Stimulated activated CD4-positive, alpha-beta T cell treated with anti-CD3 and anti-CD28 coated beads, TNF-alpha, amount 100 ng/mL, for 24 hours (primary cell): ENCODE measurements at regions not wholly inside any gene's neighbourhood (a gene's known extent, or its start where the extent isn't known, plus 50 kb on each side); places are given as distances from the start of the nearest gene placed in this dataset.

ENCODE experiments used
- DNase-seq, 3 experiments: peaks; one replicate each; pipeline ENCODE4 v3.0.0-alpha.2; 2020; ENCODE audit warnings: low read depth in 3 of 3

GRCh38 chr12:59234391-59234790 lies 314.1 kb upstream of the LRIG3 start:
- DNase-seq, result no peak

GRCh38 chr12:59230334-59230733 lies 310.0 kb upstream of the LRIG3 start:
- no peak for DNase-seq

- no peak for DNase-seq
These were observed 298.8 kb upstream of the LRIG3 start for GRCh38 chr12:59219148-59219547.

- no peak for DNase-seq
These were observed 276.7 kb upstream of the LRIG3 start for GRCh38 chr12:59196989-59197388.

DNA sequence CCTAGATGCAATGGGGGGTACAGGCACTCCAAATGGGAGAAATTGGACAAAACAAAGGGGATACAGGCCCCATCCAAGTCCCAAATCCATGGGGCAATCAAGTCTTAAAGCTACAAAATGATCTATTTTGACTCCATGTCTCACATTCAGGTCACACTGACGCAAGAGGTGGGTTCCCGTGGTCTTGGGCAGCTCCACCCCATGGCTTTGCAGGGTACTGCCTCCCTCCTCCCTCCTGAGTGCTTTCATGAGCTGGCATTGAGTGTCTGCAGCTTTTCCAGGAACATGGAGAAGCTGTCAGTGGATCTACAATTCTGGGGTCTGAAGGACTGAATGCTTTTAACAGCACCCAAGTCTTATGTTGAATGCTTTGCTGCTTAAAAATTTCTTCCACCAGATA lies 274.5 kb upstream of the LRIG3 start:
- DNase-seq, result no peak

DNA sequence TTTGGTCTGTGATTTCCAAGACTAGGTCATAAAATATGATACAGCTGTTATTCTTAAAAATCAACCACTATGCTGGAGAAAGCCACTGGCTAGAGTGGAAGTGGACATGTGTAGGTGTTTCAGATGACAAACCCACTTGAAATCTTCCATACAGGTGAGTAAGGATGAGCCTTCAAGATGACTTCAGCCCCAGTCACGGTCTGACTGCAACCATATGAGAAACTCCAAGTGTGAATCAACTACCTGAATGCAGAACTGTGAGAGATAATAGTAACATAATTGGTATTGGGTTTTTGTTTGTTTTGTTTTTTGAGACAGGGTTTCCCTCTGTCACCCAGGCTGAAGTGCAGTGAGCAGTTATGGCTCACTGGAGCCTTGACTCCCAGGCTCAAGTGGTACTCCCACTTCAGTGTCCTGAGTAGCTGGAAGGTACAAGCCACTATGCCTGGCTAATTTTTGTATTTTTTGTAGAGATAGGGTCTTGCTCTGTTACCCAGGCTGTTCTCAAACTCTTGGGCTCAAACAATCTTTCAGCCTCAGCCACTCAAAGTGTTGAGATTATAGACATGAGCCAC lies 273.3 kb upstream of the LRIG3 start:
- no peak for DNase-seq

- no peak for DNase-seq
These were observed 271.1 kb upstream of the LRIG3 start for GRCh38 chr12:59191372-59191771.

GRCh38 chr12:59186451-59186850 lies 266.1 kb upstream of the LRIG3 start:
- no peak for DNase-seq

DNA sequence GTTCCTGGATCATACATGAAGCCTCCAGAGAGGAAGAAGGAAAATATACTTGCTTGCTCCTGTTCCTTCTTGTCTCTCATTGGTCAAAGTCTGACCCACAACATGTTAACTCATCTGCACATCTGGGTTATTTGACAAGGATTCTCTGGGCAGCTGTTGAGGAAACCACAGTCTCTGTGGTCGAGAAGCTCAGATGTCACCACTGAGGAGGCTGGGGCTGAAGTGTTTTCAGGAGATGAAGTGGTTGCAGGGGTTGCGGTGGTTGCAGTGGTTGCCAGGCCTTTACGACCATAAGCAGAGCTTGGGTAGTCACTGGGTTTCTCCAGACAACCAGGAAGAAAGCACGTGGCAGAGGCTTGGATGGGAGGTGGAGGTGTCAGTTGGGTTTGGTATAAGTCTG lies 265.0 kb upstream of the LRIG3 start:
- no peak for DNase-seq

- no peak for DNase-seq
These were observed 262.6 kb upstream of the LRIG3 start for GRCh38 chr12:59182658-59183455.

DNA sequence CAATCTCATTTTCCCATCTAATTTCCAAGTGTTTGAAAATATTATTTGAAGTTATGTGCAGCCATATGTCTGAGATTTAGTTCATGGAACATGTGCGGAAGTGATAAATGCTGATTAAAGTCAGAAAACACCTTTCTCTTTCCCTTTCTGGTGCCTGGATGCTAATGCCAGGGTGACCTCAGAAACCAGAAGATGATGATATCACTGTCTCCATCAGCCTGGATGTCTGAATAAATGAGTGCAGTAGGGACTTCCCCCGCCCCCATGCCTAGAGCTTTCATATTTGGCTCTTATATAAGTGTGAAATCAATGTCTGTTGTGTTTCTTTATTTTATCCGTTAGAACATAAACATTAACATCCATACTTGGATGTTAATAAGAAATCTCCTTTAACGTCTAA lies 261.9 kb upstream of the LRIG3 start:
- DNase-seq, result peak in 1 of 3 experiments; percentile 34

DNA sequence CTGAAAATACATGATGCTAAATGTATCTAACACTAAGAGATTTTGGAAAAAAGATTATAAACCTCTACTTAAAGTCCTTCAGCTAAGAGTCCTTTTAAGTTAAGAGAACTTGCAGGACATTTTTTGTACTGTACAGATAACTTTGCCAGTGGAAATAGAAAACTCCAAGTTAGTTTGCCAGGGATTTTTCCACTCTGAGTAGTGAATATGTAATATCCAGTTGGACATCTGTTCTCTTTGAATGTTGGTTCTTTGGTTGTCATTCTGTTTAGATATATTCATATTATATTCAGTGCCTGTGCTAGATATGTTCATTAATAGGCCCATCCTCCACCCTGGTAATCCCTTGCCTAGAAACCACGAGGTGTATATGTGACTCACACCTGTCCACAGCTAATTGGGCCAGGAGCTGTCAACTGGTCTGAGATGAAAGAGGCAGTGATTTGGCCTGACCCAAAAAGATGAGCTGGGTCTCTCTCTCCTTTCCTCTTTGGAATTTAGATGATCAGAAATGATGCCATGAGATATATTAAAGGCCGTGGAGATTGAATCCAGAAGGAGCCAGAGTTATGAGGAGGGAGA lies 261.0 kb upstream of the LRIG3 start:
- no peak for DNase-seq

DNA sequence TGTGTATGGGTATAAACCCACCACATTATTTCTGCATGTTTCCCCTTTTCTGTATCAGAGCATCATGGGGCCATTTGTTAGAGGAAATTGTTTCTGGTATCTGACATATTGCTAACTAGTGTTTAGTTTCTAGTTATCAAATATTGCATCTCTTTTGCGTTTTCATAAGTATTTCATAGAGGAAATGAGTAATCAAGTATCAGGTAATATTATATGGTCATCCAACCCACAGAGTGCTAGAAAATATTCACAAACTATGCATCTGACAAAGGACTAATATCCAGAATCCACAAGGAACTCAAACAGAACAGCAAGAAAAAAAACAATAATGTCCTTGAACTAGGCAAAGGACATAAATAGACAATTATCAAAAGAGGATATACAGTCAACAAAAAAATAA lies 258.9 kb upstream of the LRIG3 start:
- no peak for DNase-seq

GRCh38 chr12:59173695-59174094 lies 253.4 kb upstream of the LRIG3 start:
- no peak for DNase-seq

DNA sequence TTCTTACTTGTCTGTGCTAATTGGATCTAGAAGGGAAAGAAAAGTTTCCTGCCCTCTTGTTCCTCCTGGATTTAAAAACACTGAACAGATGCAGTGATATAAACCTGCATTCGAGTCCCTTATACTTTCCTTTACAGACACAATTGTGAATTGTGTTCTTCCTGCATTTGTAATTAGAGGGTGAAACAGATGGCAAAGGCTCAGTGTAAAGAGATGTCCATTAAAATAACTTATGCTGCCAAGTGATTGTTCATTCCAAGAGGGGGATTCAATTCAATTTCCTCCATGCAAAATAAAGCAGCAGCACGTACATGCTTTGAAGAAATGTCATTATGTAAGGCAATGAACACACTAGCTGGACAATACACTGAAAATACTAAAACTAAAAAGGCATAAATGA lies 248.3 kb upstream of the LRIG3 start:
- DNase-seq, result no peak

DNA sequence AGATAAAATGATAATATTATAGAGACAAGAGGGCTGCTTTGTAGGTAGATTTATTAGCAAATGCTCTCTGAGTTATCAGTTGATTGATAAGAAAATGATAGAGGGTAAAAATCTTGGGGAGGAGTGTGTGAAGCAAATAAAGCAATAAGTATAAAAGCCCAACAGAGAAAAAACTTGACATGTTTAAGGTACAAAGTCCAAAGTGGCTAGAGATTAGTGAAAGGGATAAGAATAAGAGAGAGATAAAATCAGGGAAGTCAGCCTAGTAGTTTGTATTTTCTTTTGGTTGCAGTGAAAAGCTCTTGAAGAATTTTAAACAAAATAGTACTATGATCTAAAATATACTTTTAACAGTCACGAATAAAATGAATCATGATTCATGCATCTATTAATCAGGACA lies 246.2 kb upstream of the LRIG3 start:
- DNase-seq, result no peak

DNA sequence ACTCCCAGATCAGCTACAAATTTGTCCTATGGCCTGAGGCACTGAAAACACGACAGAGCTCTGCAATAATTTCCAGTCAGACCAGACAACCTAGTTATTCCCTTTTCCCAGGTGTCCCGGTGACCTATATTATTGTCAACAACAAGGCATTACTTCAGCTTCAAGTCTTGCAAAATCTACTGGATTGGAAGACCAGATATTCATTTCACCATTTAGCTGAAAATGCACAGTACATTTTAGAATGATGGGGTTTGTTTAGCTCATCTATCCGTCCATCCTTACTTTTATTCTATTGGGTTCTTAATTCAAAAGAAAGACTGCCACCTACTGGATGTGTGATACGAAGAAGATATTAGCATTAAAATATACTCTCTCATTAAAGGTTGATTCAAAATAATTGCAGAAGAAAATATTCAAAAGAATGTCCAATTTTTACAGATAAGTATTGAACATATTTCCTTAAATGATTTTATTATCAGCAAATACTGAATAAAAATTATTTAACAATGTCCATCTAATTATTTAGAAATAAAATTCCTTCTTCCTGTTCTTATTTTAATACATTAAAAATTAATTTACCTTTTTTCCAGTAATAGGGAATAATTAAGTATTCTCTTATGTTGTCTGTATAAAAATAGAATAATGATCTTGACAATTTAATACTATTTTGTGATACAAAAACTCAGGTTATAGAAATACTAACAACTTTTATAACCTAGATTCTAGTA lies 244.9 kb upstream of the LRIG3 start:
- no peak for DNase-seq

GRCh38 chr12:59164226-59164625 lies 243.9 kb upstream of the LRIG3 start:
- no peak for DNase-seq

GRCh38 chr12:59158681-59159080 lies 238.4 kb upstream of the LRIG3 start:
- DNase-seq, result no peak

DNA sequence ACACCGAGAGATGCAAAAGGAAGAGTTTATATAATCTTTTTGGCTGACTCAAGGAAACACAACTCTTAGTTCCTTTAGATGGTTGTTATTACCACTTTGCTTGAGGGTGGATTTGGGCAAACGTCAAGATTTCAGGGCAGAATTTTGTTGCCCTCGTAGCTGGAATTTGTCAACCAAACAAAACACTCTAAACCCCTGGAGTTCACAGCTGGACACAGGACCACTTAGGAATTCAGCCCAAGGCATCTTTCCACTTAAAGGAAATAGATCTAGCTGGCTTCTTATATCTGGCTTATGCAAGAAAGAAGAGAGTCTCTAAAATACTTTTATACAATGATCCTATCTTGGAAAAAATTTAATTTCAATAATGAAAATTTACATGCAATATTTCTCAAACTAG lies 237.8 kb upstream of the LRIG3 start:
- DNase-seq, result no peak

DNA sequence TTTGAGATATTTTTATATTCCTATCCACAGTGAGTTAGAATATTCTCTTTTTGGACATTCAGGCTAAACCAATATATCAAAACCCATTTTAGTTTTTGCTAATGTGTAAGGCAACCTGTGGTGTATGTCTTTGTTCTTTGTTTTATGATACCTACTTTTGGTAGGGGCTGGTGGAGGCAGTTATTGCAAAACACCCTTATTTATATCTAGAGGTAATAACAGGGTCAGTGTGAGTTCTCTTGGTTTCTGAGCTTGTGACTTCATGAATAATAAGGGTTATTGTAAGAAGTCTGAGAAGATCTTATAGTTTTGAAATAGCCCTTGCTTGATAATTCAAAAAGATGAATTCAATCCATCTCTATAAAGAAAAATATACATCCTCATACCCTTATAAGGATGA lies 235.1 kb upstream of the LRIG3 start:
- DNase-seq, result no peak

- no peak for DNase-seq
These were observed 230.9 kb upstream of the LRIG3 start for GRCh38 chr12:59151243-59151642.
